ENCODE measurements at regions not wholly inside any gene's neighbourhood (a gene's known extent, or its start where the extent isn't known, plus 50 kb on each side); places are given as distances from the start of the nearest gene placed in this dataset.

DNA sequence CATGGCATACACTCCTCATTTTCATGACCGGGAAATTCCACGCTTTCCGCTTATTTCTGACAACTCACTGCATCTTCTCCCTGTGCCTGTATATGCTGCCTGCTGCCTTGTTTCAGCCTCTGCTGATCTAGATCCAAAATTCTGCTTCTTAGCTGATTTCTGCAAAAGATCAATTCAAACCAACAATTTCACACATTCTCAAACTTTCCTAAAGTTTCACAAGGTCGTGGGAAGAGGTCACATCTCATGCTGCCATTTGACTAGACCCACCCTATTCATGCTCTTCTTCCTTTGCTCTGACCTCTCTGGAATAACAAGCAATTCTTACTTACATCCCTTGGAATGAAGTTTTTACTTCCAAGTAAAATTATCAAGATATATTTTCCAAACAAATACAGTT, 84.5 kb downstream of the TMEM167A start:
- TF ChIP-seq POLR2A (IDR thresholded peaks at IDR 0.05): no peak
- TF ChIP-seq, protein P1, sequence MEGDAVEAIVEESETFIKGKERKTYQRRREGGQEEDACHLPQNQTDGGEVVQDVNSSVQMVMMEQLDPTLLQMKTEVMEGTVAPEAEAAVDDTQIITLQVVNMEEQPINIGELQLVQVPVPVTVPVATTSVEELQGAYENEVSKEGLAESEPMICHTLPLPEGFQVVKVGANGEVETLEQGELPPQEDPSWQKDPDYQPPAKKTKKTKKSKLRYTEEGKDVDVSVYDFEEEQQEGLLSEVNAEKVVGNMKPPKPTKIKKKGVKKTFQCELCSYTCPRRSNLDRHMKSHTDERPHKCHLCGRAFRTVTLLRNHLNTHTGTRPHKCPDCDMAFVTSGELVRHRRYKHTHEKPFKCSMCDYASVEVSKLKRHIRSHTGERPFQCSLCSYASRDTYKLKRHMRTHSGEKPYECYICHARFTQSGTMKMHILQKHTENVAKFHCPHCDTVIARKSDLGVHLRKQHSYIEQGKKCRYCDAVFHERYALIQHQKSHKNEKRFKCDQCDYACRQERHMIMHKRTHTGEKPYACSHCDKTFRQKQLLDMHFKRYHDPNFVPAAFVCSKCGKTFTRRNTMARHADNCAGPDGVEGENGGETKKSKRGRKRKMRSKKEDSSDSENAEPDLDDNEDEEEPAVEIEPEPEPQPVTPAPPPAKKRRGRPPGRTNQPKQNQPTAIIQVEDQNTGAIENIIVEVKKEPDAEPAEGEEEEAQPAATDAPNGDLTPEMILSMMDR (IDR thresholded peaks at IDR 0.05): no peak

Measured in tibial nerve (tissue), 3 donors.